ENCODE measurements at regions not wholly inside any gene's neighbourhood (a gene's known extent, or its start where the extent isn't known, plus 50 kb on each side); places are given as distances from the start of the nearest gene placed in this dataset.

DNA sequence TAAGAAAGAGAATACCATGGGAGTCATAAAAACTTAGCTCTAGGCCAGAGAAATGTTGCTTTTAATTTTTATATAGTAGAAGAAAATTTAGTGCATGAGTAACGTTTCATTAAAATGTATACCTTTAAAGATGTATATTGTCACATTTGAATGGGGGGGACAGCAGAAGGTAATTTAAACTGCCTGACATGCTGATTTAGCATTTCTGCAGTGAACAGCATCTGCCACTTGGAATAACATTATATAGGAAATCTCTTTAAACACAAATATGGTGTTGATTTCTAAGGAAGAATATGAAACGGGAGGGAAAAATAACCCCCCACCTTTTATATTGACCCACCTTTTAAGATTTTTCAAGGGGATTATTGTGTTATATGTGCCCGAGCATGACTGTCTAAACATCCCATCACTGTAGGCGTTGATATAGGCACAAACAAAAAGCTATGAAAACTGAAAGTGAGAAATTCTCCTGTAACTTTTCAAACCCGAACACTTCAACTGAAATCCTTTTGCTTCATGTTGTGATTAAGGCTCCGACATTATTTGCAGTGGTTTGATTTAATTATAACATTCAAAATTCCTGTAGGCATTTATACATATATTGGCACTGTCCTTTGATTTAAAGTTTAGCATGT is 244.7 kb upstream of the CELF2 start:
- no peaks in the 10 kb centered on the region for H4K20me1 ChIP-seq
- no peak overlapping the region for H3K4me2 ChIP-seq
- H3K27me3 ChIP-seq, result no peaks in the 10 kb centered on the region
- peaks cover 7% of the 10 kb centered on the region; the same call in 1 of the 2 replicates for H3K9me3 ChIP-seq
- H3K36me3 ChIP-seq, result no peaks in the 10 kb centered on the region
- H3K9ac ChIP-seq, result no peak overlapping the region
- TF ChIP-seq Cebpa-rat (IDR thresholded peaks at IDR 0.05), result no peak
- no peaks in the 10 kb centered on the region for H3K4me1 ChIP-seq
- no peak overlapping the region for H3K27ac ChIP-seq
- H3K4me3 ChIP-seq, result no peak overlapping the region

DNA sequence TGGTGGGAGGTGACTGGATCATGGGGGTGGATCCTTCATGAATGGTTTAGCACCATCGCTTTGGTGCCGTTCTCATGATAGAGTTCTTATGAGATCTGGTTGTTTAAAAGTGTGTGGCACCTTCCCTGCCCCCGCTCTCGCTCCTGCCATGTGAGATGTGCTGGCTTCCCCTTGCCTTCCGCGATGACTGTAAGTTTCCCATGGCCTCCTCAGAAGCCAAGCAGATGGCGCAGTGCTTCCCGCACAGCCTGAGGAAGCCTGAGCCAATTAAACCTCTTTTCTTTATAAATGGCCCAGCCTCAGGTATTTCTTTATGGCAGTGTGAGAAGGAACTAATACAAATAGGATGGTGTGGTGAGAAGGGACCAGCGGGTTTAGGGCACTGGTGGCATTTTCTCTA is 243.3 kb upstream of the CELF2 start:
- Histone ChIP-seq H3K36me3 (no peaks in the 10 kb centered on the region), H4K20me1 (no peaks in the 10 kb centered on the region), H3K9me3 (no peaks in the 10 kb centered on the region), H3K9ac (no peak overlapping the region), H3K4me1 (no peaks in the 10 kb centered on the region), H3K4me3 (no peak overlapping the region), H3K4me2 (no peak overlapping the region), H3K27ac (no peak overlapping the region), H3K27me3 (no peaks in the 10 kb centered on the region)
- TF ChIP-seq Cebpa-rat (IDR thresholded peaks at IDR 0.05), result no peak

DNA sequence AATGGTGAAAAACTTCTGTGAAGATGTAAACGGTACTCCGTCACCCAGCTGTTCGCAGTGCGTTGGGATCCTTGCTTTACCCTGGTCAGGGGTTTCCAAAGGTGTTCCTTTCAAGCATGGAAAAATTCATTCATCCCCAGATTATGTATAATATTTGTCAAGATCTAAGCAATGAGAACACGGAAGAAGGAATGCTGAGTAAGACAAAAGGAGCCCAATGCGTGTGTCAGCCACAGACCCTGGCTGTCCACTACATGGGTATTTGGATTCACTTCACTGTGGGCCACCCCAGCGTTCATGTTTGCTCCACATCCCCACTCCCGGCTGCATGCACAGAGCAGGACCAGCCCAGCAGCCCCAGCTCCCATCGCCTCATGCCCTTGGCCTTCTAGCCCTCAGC is 241.3 kb upstream of the CELF2 start:
- Histone ChIP-seq H3K9ac (no peak overlapping the region), H3K27ac (no peak overlapping the region), H3K36me3 (no peaks in the 10 kb centered on the region), H3K4me2 (no peak overlapping the region), H4K20me1 (no peaks in the 10 kb centered on the region), H3K4me1 (no peaks in the 10 kb centered on the region), H3K9me3 (no peaks in the 10 kb centered on the region), H3K4me3 (no peak overlapping the region), H3K27me3 (no peaks in the 10 kb centered on the region)
- no peak for TF ChIP-seq Cebpa-rat (IDR thresholded peaks at IDR 0.05)

DNA sequence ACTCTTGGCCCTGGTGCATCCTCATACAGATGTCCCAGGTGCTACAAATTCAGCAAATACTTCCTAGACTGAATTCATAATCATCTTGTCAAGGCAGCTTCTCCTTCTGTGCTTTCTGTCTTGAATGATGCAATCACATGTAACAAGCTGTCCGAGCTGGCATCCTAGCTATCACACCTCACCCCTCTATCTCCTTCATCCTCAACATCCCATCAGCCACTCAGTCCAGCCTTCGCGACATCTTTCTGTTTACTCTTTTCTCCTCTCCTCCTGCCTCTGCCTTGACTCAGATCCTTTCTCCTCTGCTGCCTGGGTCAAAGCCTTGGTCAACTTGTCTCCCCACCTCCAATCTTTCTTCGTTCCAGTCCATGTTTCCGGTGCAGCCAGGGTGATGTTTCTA is 240.4 kb upstream of the CELF2 start:
- no peak for TF ChIP-seq Cebpa-rat (IDR thresholded peaks at IDR 0.05)
- no peak overlapping the region for H3K4me2 ChIP-seq

DNA sequence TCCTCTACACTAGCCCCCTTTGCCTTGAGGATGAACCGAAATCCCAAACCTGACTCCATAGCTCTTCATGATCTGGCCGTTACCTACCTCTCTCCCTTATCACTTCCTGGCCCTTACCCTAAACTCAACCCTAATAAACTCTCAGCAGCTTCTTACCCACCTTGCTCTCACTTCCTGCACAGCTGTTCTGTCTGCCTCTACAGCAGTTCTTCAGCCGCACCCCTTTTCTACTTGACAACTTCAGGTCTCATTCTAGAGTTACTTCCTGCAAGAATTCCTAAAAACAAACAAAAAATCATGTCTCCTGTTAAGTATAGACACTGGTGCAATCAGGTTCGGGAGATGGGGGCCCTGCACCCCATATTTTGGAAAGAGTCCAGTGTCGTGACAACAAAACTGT is 239.9 kb upstream of the CELF2 start:
- no peaks in the 10 kb centered on the region for H3K4me1 ChIP-seq
- H3K36me3 ChIP-seq, result no peaks in the 10 kb centered on the region
- no peak for TF ChIP-seq Cebpa-rat (IDR thresholded peaks at IDR 0.05)
- no peaks in the 10 kb centered on the region for H3K27me3 ChIP-seq
- no peak overlapping the region for H3K4me2 ChIP-seq
- no peaks in the 10 kb centered on the region for H4K20me1 ChIP-seq
- no peak overlapping the region for H3K4me3 ChIP-seq
- H3K9me3 ChIP-seq, result no peaks in the 10 kb centered on the region
- no peak overlapping the region for H3K9ac ChIP-seq
- no peak overlapping the region for H3K27ac ChIP-seq

More for the DNA sequence above, 240.4 kb upstream of the CELF2 start:
- Histone ChIP-seq H3K27ac (no peak overlapping the region), H3K36me3 (no peaks in the 10 kb centered on the region), H3K9me3 (no peaks in the 10 kb centered on the region), H3K4me1 (no peaks in the 10 kb centered on the region), H3K27me3 (no peaks in the 10 kb centered on the region), H3K4me3 (no peak overlapping the region), H3K9ac (no peak overlapping the region), H4K20me1 (no peaks in the 10 kb centered on the region)

DNA sequence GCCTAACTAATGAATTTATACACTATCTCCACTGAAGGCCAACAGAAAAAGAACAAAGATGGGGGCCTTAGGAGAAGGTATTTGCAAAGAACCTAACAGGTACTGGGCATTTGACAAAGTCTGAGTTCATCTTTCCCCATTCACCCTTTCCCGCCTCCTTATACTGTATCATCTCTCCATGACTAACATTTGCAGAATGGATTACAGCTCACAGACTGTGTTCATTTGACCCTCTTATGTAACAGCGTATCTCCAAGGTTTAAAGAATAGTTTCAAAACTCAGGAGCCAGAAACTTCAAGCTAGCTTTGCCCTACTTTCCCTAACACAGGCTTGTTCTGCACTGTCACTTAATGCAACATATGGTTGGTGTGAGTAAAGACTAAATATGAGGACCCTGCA is 238.7 kb upstream of the CELF2 start:
- Histone ChIP-seq H3K27ac (no peak overlapping the region), H3K36me3 (no peaks in the 10 kb centered on the region), H4K20me1 (no peaks in the 10 kb centered on the region), H3K27me3 (no peaks in the 10 kb centered on the region), H3K9me3 (no peaks in the 10 kb centered on the region; the same call in 1 of the 2 replicates), H3K4me1 (no peaks in the 10 kb centered on the region), H3K4me2 (no peak overlapping the region), H3K4me3 (no peak overlapping the region), H3K9ac (no peak overlapping the region)
- TF ChIP-seq Cebpa-rat (IDR thresholded peaks at IDR 0.05), result no peak

DNA sequence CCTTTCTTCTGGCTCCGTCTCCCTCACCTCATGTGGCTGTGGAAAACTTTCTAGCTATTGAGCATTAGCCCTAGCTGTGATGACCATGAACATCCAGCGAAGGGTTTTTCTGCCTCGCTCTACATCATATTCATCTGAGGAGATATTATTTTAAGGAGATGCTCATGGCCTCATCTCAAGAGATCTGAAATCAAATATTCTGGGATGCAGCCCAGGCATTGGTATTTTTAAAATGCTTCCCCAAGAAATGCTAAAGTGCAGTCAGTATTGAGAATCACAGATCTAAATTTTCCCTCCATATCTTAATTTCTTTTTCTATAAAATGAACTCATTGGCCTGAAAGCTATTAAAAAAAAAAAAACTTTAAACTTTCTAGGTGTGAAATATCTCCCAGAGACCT is 238.2 kb upstream of the CELF2 start:
- Histone ChIP-seq H3K4me2 (no peak overlapping the region), H3K9me3 (peaks cover 3% of the 10 kb centered on the region; the same call in 1 of the 2 replicates), H3K9ac (no peak overlapping the region), H3K4me3 (no peak overlapping the region), H4K20me1 (no peaks in the 10 kb centered on the region), H3K27me3 (no peaks in the 10 kb centered on the region), H3K4me1 (no peaks in the 10 kb centered on the region), H3K27ac (no peak overlapping the region), H3K36me3 (no peaks in the 10 kb centered on the region)
- no peak for TF ChIP-seq Cebpa-rat (IDR thresholded peaks at IDR 0.05)

DNA sequence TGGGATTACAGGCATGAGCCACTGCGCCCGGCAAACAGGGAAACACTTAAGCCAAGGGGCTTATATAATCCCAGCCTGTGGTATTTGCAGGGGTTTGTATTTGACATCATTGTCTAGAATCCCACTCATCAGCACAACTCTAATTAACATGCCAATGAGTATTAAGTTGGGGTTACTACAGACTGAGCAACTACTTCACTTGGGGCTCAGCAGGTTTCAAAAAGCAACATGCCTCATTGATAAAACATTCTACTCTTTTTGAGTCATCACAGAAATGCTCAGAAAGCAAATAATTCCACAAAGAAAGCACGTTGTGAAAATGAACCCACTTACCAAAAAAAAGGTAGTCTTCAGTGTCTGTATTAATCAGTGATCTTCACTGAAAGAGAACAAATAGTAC is 236.9 kb upstream of the CELF2 start:
- no peak overlapping the region for H3K9ac ChIP-seq
- TF ChIP-seq Cebpa-rat (IDR thresholded peaks at IDR 0.05), result no peak
- no peaks in the 10 kb centered on the region for H4K20me1 ChIP-seq
- peaks cover 3% of the 10 kb centered on the region; the same call in 1 of the 2 replicates for H3K9me3 ChIP-seq
- no peaks in the 10 kb centered on the region for H3K27me3 ChIP-seq
- no peaks in the 10 kb centered on the region for H3K36me3 ChIP-seq
- H3K4me1 ChIP-seq, result no peaks in the 10 kb centered on the region
- no peak overlapping the region for H3K27ac ChIP-seq
- H3K4me3 ChIP-seq, result no peak overlapping the region
- H3K4me2 ChIP-seq, result no peak overlapping the region

DNA sequence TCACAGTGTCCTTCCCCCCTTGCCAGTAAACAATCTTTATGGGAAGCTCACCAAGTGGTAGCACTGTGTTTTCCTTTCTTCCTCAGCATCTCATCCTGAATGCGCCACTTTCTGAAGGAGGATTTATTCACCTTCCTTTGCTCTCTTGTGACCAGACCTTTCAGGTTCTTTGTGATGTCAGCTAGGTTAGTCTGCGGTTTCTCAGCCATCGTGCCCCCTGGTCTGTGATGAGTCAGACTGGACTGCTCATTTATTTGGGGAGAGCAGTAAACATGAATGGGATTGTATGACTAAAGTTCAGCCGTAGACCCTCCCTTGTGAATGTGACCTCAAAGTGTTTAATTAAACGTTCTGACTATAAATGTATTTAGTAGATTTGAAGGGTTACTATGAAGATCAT is 235.1 kb upstream of the CELF2 start:
- Histone ChIP-seq H3K4me3 (no peak overlapping the region), H3K4me1 (peaks cover 7% of the 10 kb centered on the region), H3K27me3 (no peaks in the 10 kb centered on the region), H3K9me3 (peaks cover 3% of the 10 kb centered on the region; the same call in 1 of the 2 replicates), H3K4me2 (no peak overlapping the region), H3K36me3 (no peaks in the 10 kb centered on the region), H4K20me1 (no peaks in the 10 kb centered on the region), H3K9ac (no peak overlapping the region), H3K27ac (no peak overlapping the region)
- TF ChIP-seq Cebpa-rat (IDR thresholded peaks at IDR 0.05), result no peak

DNA sequence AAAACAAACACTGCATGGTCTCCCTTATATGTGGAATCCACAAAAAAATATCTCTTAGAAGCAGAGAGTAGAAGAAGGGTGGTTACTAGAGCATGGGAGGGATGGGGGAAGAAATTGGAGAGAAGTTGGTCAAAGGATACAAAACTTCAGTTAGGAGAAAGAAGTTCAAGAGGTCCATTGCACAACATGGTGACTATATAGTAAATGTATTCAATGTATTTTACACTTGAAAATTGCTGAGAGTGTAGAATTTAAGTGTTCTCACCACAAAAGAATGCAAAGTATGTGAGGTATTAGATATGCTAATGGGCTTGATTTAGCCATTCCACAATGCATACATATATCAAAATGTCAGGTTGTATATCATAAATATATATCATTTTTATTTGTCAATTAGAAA is 232.0 kb upstream of the CELF2 start:
- Histone ChIP-seq H3K4me2 (no peak overlapping the region), H3K4me3 (no peak overlapping the region), H3K27me3 (no peaks in the 10 kb centered on the region), H3K9me3 (peaks cover 3% of the 10 kb centered on the region; the same call in 1 of the 2 replicates), H4K20me1 (no peaks in the 10 kb centered on the region), H3K36me3 (no peaks in the 10 kb centered on the region), H3K4me1 (peaks cover 7% of the 10 kb centered on the region), H3K27ac (no peak overlapping the region), H3K9ac (no peak overlapping the region)
- TF ChIP-seq Cebpa-rat (IDR thresholded peaks at IDR 0.05), result no peak

Data from BLaER1 (cell line).